ENCODE measurements at regions not wholly inside any gene's neighbourhood (a gene's known extent, or its start where the extent isn't known, plus 50 kb on each side); places are given as distances from the start of the nearest gene placed in this dataset.
A peak's percentile ranks its signal among the peaks of the same experiment; 100 is the strongest.
"Not testable (repeated sequence)": the region's sequence is repeated elsewhere in the genome, so short reads cannot be mapped to it uniquely, and the experiment has no call there.

DNA sequence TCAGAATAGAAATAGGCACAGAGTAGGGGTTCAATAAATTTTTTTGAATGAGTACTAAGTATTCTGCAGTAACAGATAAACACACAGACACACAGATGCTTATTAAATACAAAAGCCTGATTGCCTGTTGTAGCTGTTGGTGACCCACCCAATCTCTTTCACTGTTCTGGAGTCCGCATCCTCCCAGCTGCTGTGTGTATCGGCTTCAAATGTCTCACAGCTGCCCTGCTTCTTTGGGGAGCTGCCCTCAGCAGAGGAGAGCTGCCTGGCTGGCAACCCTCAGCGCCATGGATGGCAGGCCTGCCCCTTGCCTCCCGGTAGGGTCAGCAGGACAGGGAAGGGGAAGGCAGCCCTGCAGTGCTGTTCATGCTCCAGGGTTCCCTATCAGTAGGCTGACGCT, 50.5 kb upstream of the PRNP start:
- no peaks in the 10 kb centered on the region for H3K27me3 ChIP-seq (ENCODE audit: control insufficient read depth, insufficient read depth, low read length)
- H3K36me3 ChIP-seq (replicated peaks; ENCODE audit: control insufficient read depth, insufficient read depth, low read length) = no peaks in the 10 kb centered on the region
- H3K4me3 ChIP-seq (ENCODE audit: insufficient read depth, low read depth, low read length) = no peak overlapping the region
- no peak for DNase-seq

DNA sequence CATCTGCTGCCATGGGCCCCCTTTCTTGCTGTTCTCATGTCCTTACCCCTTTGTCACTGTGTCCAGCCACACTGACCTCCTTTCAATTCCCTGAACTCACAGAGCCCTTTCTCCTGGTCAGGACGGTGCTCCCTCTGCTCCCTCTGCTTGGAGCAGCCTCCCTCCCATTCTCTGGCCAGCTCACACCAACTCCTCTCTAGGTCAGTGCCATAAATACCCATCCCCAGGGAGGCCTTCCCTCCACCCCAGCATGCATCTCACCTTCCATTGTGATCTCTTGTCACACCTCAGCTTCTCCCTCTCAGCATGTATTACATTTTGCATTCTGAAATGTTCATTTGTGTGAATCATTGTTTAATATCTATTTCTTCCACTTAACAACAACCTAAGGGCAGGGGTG, 50.9 kb upstream of the PRNP start:
- no peak for DNase-seq
- Histone ChIP-seq H3K27me3 (ENCODE audit: control insufficient read depth, insufficient read depth, low read length) (no peaks in the 10 kb centered on the region), H3K36me3 (replicated peaks; ENCODE audit: control insufficient read depth, insufficient read depth, low read length) (no peaks in the 10 kb centered on the region), H3K4me3 (ENCODE audit: insufficient read depth, low read depth, low read length) (no peak overlapping the region)

DNA sequence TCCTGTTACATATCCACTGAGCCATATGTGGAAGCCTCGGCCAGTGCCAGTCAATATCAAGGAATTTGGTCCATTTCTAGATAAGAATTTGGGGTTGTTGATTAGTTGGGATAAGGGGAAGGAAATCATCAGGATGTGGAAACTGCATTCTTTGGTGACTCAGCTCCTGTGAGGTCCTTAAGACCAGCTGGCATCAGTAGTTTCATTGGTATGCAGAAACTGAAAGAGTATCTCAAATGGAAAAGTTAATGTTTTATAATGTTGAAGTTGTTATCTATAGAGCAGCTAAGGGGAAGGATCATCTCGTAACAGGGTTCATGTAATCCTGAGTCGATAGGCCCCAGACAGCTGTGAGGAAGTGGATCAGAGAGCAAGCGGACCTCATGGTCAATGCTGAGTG, 52.5 kb upstream of the PRNP start:
- Histone ChIP-seq H3K27me3 (ENCODE audit: control insufficient read depth, insufficient read depth, low read length) (no peaks in the 10 kb centered on the region), H3K36me3 (replicated peaks; ENCODE audit: control insufficient read depth, insufficient read depth, low read length) (no peaks in the 10 kb centered on the region), H3K4me3 (ENCODE audit: insufficient read depth, low read depth, low read length) (no peak overlapping the region)
- no peak for DNase-seq

DNA sequence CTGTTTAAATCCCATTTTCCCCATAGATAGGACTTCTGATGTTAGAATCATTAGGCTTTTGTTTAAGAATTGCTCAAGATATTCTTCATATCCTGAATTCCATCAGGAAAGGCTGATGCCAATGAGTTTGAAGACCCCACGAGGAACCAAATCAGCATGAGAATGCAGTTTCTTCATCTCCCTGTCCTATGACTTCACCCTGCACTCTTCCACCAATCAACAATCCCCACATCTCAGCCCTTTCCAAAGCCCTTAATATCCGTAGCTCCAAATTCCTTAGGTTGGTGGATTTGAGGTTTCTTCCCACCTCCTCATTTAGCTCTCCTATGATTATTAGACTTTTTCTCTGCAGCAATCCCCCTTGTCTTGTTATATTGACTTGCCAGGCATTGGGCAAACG, 52.9 kb upstream of the PRNP start:
- Histone ChIP-seq H3K27me3 (ENCODE audit: control insufficient read depth, insufficient read depth, low read length) (no peaks in the 10 kb centered on the region), H3K36me3 (replicated peaks; ENCODE audit: control insufficient read depth, insufficient read depth, low read length) (no peaks in the 10 kb centered on the region), H3K4me3 (ENCODE audit: insufficient read depth, low read depth, low read length) (no peak overlapping the region)
- no peak for DNase-seq

DNA sequence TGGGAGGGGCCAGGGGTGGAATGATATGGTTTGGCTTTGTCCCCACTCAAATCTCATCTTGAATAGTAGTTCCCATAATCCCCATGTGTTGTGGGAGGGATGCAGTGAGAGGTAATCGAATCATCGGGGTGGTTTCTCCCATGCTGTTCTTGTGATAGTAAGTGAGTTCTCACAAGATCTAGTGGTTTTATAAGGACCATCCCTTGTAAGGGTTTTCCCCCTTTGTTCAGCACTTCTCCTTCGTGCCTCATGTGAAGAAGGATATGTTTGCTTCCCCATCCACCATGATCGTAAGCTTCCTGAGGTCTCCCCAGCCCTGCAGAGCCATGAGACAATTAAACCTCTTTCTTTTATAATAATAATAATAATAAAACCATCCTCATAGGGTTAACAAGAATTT, 53.4 kb upstream of the PRNP start:
- H3K27me3 ChIP-seq (ENCODE audit: control insufficient read depth, insufficient read depth, low read length) = no peaks in the 10 kb centered on the region
- no peak for DNase-seq
- H3K4me3 ChIP-seq (ENCODE audit: insufficient read depth, low read depth, low read length) = no peak overlapping the region
- no peaks in the 10 kb centered on the region for H3K36me3 ChIP-seq (replicated peaks; ENCODE audit: control insufficient read depth, insufficient read depth, low read length)

DNA sequence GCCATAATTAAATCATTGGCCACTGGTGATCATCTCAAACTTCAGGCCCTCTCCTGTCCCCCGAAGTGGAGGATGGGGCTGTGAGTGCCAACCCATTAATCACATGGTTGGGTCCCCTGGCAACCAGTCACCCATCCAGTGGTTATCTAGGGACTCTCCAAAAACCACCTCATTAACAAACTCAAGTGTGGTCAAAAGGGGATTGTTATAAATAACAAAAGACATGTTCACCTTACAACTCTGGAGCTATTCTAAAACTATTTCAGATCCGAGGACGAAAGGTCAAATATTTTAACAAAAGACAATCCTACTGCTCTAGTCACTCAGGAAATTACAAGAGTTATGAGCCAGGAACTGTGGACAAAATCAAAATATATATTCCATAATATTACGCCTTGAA, 60.0 kb upstream of the PRNP start:
- no peak for DNase-seq
- H3K27me3 ChIP-seq (ENCODE audit: control insufficient read depth, insufficient read depth, low read length) = no peaks in the 10 kb centered on the region
- H3K36me3 ChIP-seq (replicated peaks; ENCODE audit: control insufficient read depth, insufficient read depth, low read length) = no peaks in the 10 kb centered on the region
- no peak overlapping the region for H3K4me3 ChIP-seq (ENCODE audit: insufficient read depth, low read depth, low read length)

DNA sequence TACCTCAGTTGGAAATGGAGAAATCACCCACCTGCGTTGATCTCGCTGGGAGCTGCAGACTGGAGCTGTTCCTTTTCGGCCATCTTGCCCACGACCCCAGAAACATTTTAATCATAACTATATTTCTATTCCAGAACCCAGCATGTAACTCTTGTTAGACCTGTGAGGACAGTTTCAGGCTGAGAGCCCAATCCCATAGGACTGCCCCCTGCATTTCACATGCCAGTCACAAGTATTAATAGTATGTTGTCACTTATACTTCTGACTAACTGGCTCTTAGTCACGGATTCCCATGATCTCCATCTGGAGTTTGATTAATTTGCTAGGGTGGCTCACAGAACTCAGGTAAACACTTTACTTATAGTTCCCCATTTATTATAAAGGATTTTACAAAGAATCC, 60.6 kb upstream of the PRNP start:
- H3K27me3 ChIP-seq (ENCODE audit: control insufficient read depth, insufficient read depth, low read length) = no peaks in the 10 kb centered on the region
- no peaks in the 10 kb centered on the region for H3K36me3 ChIP-seq (replicated peaks; ENCODE audit: control insufficient read depth, insufficient read depth, low read length)
- no peak overlapping the region for H3K4me3 ChIP-seq (ENCODE audit: insufficient read depth, low read depth, low read length)
- DNase-seq = no peak

DNA sequence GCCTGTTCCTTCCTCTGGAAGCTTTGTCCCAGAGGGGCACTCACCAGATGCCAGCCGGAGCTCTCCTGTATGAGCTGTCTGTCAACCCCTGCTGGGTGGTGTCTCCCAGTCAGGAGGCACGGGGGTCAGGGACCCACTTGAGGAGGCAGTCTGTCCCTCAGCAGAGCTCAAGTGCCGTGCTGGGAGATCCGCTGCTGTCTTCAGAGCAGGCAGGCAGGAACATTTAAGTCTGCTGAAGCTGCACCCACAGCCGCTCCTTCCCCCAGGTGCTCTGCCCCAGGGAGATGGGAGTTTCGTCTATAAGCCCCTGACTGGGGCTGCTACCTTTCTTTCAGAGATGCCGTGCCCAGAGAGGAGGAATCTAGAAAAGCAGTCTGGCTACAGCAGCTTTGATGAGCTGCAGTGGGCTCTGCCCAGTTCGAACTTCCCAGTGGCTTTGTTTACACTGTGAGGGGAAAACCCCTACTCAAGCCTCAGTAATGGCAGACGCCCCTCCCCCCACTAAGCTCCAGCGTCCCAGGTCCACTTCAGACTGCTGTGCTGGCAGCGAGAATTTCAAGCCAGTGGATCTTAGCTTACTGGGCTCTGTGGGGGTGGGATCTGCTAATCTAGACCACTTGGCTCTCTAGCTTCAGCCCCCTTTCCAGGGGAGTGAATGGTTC, 61.5 kb upstream of the PRNP start:
- not testable (repeated sequence) for H3K27me3 ChIP-seq (ENCODE audit: control insufficient read depth, insufficient read depth, low read length); H3K36me3 ChIP-seq (replicated peaks; ENCODE audit: control insufficient read depth, insufficient read depth, low read length); H3K4me3 ChIP-seq (ENCODE audit: insufficient read depth, low read depth, low read length); DNase-seq

DNA sequence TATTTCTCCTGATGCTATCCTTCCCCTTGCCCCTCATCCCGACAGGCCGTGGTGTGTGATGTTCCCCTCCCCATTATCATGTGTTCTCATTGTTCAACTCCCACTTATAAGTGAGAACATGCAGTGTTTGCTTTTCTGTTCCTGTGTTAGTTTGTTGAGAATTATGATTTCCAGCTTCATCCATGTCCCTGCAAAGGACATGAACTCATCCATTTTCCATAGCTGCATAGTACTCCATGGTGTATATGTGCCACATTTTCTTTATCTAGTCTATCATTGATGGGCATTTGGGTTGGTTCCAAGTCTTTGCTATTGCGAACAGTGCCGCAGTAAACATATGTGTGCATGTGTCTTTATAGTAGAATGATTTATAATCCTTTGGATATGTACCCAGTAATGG, 67.1 kb upstream of the PRNP start:
- not testable (repeated sequence) for H3K27me3 ChIP-seq (ENCODE audit: control insufficient read depth, insufficient read depth, low read length); H3K36me3 ChIP-seq (replicated peaks; ENCODE audit: control insufficient read depth, insufficient read depth, low read length); DNase-seq; H3K4me3 ChIP-seq (ENCODE audit: insufficient read depth, low read depth, low read length)

DNA sequence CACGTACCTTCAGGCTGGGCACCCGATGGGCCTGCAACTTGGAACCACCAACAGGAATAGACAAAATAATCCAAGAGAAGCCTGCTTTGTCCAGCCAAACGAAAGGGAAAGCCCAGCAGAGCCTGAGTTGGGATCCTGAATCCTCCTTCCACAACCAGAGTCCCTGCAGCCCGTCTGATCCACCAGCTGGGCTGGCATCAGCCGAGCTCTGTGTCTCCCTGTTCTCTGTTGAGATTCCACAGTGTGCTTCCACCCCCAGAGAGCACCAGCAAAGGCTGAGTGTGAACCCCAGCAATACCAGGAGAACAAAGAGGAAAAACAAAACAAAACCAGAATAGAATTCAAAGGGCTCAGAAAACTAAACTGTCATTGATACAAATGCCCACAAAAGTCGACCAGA, 68.8 kb upstream of the PRNP start:
- H3K36me3 ChIP-seq (replicated peaks; ENCODE audit: control insufficient read depth, insufficient read depth, low read length) = no peaks in the 10 kb centered on the region

DNA sequence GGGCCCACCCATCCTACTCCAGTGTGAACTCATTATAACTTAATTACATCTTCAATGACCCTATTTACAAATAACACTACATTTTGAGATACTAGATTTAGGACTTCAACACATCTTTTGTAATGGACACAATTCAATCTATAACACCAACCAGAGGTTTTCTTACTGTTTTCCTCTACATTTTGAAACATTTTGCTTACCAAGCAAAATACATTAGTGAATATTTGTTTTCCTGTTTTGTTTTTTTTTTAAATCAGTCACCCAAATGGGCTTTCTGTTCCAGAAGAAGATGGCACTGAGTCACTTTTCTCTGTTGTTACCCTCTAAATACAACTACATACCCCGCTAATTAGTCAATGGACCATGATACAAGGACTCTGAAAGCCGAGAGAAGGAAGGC, 69.2 kb upstream of the PRNP start:
- no peak for DNase-seq
- H3K36me3 ChIP-seq (replicated peaks; ENCODE audit: control insufficient read depth, insufficient read depth, low read length) = no peaks in the 10 kb centered on the region
- H3K27me3 ChIP-seq (ENCODE audit: control insufficient read depth, insufficient read depth, low read length) = no peaks in the 10 kb centered on the region
- H3K4me3 ChIP-seq (ENCODE audit: insufficient read depth, low read depth, low read length) = no peak overlapping the region

More for the DNA sequence above, 68.8 kb upstream of the PRNP start:
- Histone ChIP-seq H3K27me3 (ENCODE audit: control insufficient read depth, insufficient read depth, low read length) (no peaks in the 10 kb centered on the region), H3K4me3 (ENCODE audit: insufficient read depth, low read depth, low read length) (no peak overlapping the region)
- no peak for DNase-seq

DNA sequence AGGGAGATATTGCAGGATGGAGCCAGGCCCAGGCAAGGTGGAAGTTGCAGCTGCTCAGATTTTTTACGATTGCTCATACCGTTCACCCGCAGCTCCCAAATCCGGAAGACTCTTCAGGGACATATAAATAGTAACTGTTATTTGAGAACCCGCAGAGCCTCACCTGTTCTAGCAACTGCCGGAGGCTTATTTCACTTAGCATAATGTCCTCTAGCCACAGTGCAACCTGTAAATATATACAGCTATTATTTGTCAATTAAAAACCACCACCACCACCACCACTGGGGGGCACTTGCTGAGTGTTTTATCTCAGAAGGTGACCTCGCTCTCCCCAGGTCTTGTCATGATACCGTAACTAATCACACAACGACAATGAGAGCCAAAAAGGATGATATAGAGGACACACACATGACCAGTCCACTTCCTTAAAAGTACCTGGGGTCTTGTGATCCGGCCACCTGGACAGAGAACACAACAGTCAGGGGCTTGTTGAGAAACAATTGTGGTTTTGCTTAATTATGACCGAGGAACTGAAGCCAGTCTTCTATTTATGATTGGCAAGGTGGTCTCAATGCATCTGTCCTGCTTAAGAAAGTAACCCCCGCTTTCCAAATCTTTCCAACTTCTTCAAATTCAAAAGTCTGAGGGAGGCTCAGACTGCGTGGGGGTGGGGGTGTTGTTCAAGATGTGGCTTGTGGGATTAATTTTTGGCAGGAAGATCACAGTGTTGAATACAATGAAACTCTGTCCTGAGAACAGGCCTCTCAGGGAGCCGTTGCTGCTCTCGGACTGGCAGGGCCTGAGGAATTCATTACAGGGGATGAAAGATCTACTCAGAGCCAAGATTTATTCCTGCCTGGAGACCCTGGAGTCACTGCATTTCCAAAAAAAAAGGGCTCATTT, 72.3 kb upstream of the PRNP start:
- Histone ChIP-seq H3K27me3 (ENCODE audit: control insufficient read depth, insufficient read depth, low read length) (no peaks in the 10 kb centered on the region), H3K4me3 (ENCODE audit: insufficient read depth, low read depth, low read length) (no peak overlapping the region)
- DNase-seq = peak; percentile 65

DNA sequence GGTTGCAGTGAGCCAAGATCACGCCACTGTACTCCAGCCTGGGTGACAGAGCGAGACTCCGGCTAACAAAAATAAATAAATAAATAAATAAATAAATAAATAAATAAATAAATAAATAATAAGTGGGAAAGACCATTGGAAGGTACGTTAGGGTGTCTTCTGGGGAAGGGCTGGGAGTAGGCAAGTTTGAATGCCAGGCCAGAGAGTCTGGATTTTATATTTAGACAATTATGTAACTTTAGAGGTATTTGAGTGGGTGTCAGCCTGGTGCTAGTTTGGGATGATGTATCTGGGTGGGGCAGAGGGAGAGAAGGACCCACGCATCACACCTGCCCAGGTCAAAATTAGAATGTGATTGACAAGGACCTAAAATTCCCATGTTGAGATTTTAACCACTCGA, 73.1 kb upstream of the PRNP start:
- no peak for DNase-seq
- Histone ChIP-seq H3K4me3 (ENCODE audit: insufficient read depth, low read depth, low read length) (no peak overlapping the region), H3K27me3 (ENCODE audit: control insufficient read depth, insufficient read depth, low read length) (no peaks in the 10 kb centered on the region), H3K36me3 (replicated peaks; ENCODE audit: control insufficient read depth, insufficient read depth, low read length) (no peaks in the 10 kb centered on the region)

More for the DNA sequence above, 72.3 kb upstream of the PRNP start:
- H3K36me3 ChIP-seq (replicated peaks; ENCODE audit: control insufficient read depth, insufficient read depth, low read length) = no peaks in the 10 kb centered on the region

DNA sequence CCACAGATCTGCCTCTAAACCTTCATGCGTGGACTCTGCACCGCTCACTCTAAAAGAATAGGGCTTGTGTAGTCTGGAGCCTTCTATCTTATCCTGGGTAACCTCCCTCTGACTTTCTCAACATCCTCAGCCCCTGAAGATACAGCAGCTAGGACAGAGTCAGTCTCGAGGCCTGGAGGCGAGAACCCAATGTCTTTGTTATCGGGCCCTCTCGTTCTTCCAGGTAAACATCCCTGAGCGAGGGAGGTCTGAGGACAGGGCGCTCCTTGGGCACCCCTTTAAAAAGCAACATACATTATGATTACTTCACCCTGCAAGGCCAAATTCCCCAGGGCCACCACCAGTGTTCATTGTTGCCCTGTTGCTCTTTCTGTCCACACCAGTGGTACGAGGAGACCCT, 75.4 kb upstream of the PRNP start:
- DNase-seq = no peak
- H3K4me3 ChIP-seq (ENCODE audit: insufficient read depth, low read depth, low read length) = no peak overlapping the region

DNA sequence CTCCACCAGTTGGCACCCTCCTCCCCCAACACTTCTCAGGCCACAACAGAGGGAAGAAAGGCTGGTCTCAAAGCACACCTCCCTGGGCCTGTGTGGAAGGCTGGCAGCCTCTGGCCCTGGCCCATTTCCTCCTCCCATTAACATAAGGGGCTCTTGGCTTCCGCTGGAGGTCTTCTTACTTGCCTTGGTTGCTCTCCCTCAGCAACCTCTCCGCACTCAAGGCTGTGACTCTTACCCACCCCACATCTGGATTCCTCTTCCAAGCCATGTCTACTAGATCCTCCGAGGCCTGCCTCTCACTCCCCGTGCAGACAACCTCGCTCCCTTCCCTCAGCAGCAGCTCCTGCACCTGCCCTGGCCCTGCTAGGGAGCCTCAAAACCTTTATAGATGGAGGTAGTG, 76.7 kb upstream of the PRNP start:
- DNase-seq = no peak
- no peaks in the 10 kb centered on the region for H3K36me3 ChIP-seq (replicated peaks; ENCODE audit: control insufficient read depth, insufficient read depth, low read length)
- no peak overlapping the region for H3K4me3 ChIP-seq (ENCODE audit: insufficient read depth, low read depth, low read length)
- H3K27me3 ChIP-seq (ENCODE audit: control insufficient read depth, insufficient read depth, low read length) = no peaks in the 10 kb centered on the region

More for the DNA sequence above, 75.4 kb upstream of the PRNP start:
- H3K36me3 ChIP-seq (replicated peaks; ENCODE audit: control insufficient read depth, insufficient read depth, low read length) = no peaks in the 10 kb centered on the region
- H3K27me3 ChIP-seq (ENCODE audit: control insufficient read depth, insufficient read depth, low read length) = no peaks in the 10 kb centered on the region

All from H7 (cell line).